Esophagus squamous epithelium (tissue), 4 donors: ENCODE measurements at regions not wholly inside any gene's neighbourhood (a gene's known extent, or its start where the extent isn't known, plus 50 kb on each side); places are given as distances from the start of the nearest gene placed in this dataset.

Source experiments
- POLR2A ChIP-seq, 4 donors: fragments of 450-650 bp; IDR thresholded peaks; one replicate each; pipeline ENCODE4 v1.6.1; 2017; ENCODE audit warnings: antibody characterized with exemption in 4 of 4, mild to moderate bottlenecking in 4 of 4, moderate library complexity in 3 of 4
- TF ChIP-seq, protein P1 (sequence below), 6 experiments: fragments of 450-650 bp in 4 of 6; fragments of 200-600 bp in 2 of 6; sonication (generic) in 2 of 6; IDR thresholded peaks; one replicate each; pipeline ENCODE4 v1.5.1; 2016 to 2019; ENCODE audit warnings: antibody characterized with exemption in 6 of 6, mild to moderate bottlenecking in 4 of 6, moderate library complexity in 4 of 6

DNA sequence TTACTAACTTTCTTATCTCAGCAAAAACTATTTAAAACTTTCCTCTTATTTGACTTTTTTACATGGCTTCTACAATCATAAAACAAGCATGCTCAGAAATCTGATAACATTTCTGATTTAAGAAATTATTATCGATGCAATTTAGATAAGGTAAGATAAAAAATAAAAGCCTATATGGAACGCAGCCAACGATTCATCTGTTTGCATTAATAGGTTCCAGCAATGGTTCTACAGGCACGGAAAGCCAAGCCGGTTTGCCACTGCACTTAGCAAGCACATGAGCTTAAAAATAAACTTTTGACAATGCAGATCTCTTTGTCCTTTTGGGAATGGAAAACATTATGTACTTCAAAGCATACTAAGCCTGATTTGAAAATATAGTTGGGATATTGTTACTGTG is 77.5 kb upstream of the KCNK2 start:
- TF ChIP-seq, protein P1, sequence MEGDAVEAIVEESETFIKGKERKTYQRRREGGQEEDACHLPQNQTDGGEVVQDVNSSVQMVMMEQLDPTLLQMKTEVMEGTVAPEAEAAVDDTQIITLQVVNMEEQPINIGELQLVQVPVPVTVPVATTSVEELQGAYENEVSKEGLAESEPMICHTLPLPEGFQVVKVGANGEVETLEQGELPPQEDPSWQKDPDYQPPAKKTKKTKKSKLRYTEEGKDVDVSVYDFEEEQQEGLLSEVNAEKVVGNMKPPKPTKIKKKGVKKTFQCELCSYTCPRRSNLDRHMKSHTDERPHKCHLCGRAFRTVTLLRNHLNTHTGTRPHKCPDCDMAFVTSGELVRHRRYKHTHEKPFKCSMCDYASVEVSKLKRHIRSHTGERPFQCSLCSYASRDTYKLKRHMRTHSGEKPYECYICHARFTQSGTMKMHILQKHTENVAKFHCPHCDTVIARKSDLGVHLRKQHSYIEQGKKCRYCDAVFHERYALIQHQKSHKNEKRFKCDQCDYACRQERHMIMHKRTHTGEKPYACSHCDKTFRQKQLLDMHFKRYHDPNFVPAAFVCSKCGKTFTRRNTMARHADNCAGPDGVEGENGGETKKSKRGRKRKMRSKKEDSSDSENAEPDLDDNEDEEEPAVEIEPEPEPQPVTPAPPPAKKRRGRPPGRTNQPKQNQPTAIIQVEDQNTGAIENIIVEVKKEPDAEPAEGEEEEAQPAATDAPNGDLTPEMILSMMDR (IDR thresholded peaks at IDR 0.05) = no peak
- TF ChIP-seq POLR2A (IDR thresholded peaks at IDR 0.05) = no peak
